ENCODE measurements at regions not wholly inside any gene's neighbourhood (a gene's known extent, or its start where the extent isn't known, plus 50 kb on each side); places are given as distances from the start of the nearest gene placed in this dataset.

GRCh38 chr2:13046557-13047165 lies 329.9 kb downstream of the TRIB2 start:
- peaks cover 27% of the 10 kb centered on the region for H3K27me3 Mint-ChIP-seq
- no peaks in the 10 kb centered on the region for H3K4me1 Mint-ChIP-seq (ENCODE audit: low read depth)

GRCh38 chr2:13050764-13051163 lies 334.0 kb downstream of the TRIB2 start:
- H3K27ac Mint-ChIP-seq: no peak overlapping the region
- H3K4me3 Mint-ChIP-seq: no peak overlapping the region
- H3K36me3 Mint-ChIP-seq: no peaks in the 10 kb centered on the region
- H3K4me1 Mint-ChIP-seq (ENCODE audit: low read depth): no peaks in the 10 kb centered on the region
- peaks cover 19% of the 10 kb centered on the region for H3K27me3 Mint-ChIP-seq
- no peaks in the 10 kb centered on the region for H3K9me3 Mint-ChIP-seq (ENCODE audit: low read depth)

More at GRCh38 chr2:13046557-13047165, 329.9 kb downstream of the TRIB2 start:
- Mint-ChIP-seq H3K27ac (no peak overlapping the region), H3K36me3 (peaks cover 2% of the 10 kb centered on the region), H3K9me3 (ENCODE audit: low read depth) (no peaks in the 10 kb centered on the region), H3K4me3 (no peak overlapping the region)

GRCh38 chr2:13052547-13052946 lies 335.8 kb downstream of the TRIB2 start:
- Mint-ChIP-seq H3K4me1 (ENCODE audit: low read depth) (no peaks in the 10 kb centered on the region), H3K9me3 (ENCODE audit: low read depth) (no peaks in the 10 kb centered on the region), H3K27me3 (peaks cover 21% of the 10 kb centered on the region), H3K36me3 (no peaks in the 10 kb centered on the region), H3K4me3 (no peak overlapping the region), H3K27ac (no peak overlapping the region)

- Mint-ChIP-seq H3K4me1 (ENCODE audit: low read depth) (no peaks in the 10 kb centered on the region), H3K9me3 (ENCODE audit: low read depth) (no peaks in the 10 kb centered on the region), H3K27ac (no peak overlapping the region), H3K27me3 (peaks cover 24% of the 10 kb centered on the region), H3K36me3 (no peaks in the 10 kb centered on the region), H3K4me3 (no peak overlapping the region)
Observed at GRCh38 chr2:13056259-13056843, 339.6 kb downstream of the TRIB2 start.

- Mint-ChIP-seq H3K27me3 (peaks cover 24% of the 10 kb centered on the region), H3K36me3 (no peaks in the 10 kb centered on the region)
Observed at GRCh38 chr2:13057671-13058070, 340.9 kb downstream of the TRIB2 start.

GRCh38 chr2:13066676-13067075 lies 349.9 kb downstream of the TRIB2 start:
- Mint-ChIP-seq H3K9me3 (ENCODE audit: low read depth) (no peaks in the 10 kb centered on the region), H3K4me3 (no peak overlapping the region), H3K36me3 (no peaks in the 10 kb centered on the region), H3K4me1 (ENCODE audit: low read depth) (no peaks in the 10 kb centered on the region), H3K27ac (no peak overlapping the region), H3K27me3 (peaks cover 20% of the 10 kb centered on the region)

More at GRCh38 chr2:13057671-13058070, 340.9 kb downstream of the TRIB2 start:
- Mint-ChIP-seq H3K9me3 (ENCODE audit: low read depth) (no peaks in the 10 kb centered on the region), H3K4me1 (ENCODE audit: low read depth) (no peaks in the 10 kb centered on the region), H3K4me3 (no peak overlapping the region), H3K27ac (no peak overlapping the region)

GRCh38 chr2:13067508-13067907 lies 350.8 kb downstream of the TRIB2 start:
- Mint-ChIP-seq H3K4me1 (ENCODE audit: low read depth) (no peaks in the 10 kb centered on the region), H3K4me3 (no peak overlapping the region), H3K9me3 (ENCODE audit: low read depth) (no peaks in the 10 kb centered on the region), H3K36me3 (no peaks in the 10 kb centered on the region), H3K27me3 (peaks cover 22% of the 10 kb centered on the region), H3K27ac (no peak overlapping the region)

GRCh38 chr2:13089971-13090370 lies 373.2 kb downstream of the TRIB2 start:
- no peak overlapping the region for H3K4me3 Mint-ChIP-seq
- H3K36me3 Mint-ChIP-seq: no peaks in the 10 kb centered on the region
- H3K27me3 Mint-ChIP-seq: peaks cover 27% of the 10 kb centered on the region
- no peak overlapping the region for H3K27ac Mint-ChIP-seq
- no peaks in the 10 kb centered on the region for H3K9me3 Mint-ChIP-seq (ENCODE audit: low read depth)
- no peaks in the 10 kb centered on the region for H3K4me1 Mint-ChIP-seq (ENCODE audit: low read depth)

- no peak overlapping the region for H3K4me3 Mint-ChIP-seq
- H3K27me3 Mint-ChIP-seq: peaks cover 31% of the 10 kb centered on the region
- H3K9me3 Mint-ChIP-seq (ENCODE audit: low read depth): no peaks in the 10 kb centered on the region
- no peaks in the 10 kb centered on the region for H3K36me3 Mint-ChIP-seq
- no peaks in the 10 kb centered on the region for H3K4me1 Mint-ChIP-seq (ENCODE audit: low read depth)
- no peak overlapping the region for H3K27ac Mint-ChIP-seq
Observed at GRCh38 chr2:13091455-13091854, 374.7 kb downstream of the TRIB2 start.

GRCh38 chr2:13091861-13092378 lies 375.2 kb downstream of the TRIB2 start:
- Mint-ChIP-seq H3K4me1 (ENCODE audit: low read depth) (no peaks in the 10 kb centered on the region), H3K9me3 (ENCODE audit: low read depth) (no peaks in the 10 kb centered on the region), H3K27me3 (peaks cover 32% of the 10 kb centered on the region), H3K27ac (no peak overlapping the region), H3K4me3 (no peak overlapping the region), H3K36me3 (no peaks in the 10 kb centered on the region)

- Mint-ChIP-seq H3K9me3 (ENCODE audit: low read depth) (peaks cover 3% of the 10 kb centered on the region), H3K27me3 (peaks cover 32% of the 10 kb centered on the region), H3K4me3 (no peak overlapping the region), H3K36me3 (no peaks in the 10 kb centered on the region), H3K4me1 (ENCODE audit: low read depth) (no peaks in the 10 kb centered on the region), H3K27ac (no peak overlapping the region)
Observed at GRCh38 chr2:13093416-13093991, 376.8 kb downstream of the TRIB2 start.

- Mint-ChIP-seq H3K9me3 (ENCODE audit: low read depth) (peaks cover 6% of the 10 kb centered on the region), H3K36me3 (no peaks in the 10 kb centered on the region), H3K4me1 (ENCODE audit: low read depth) (no peaks in the 10 kb centered on the region), H3K27ac (no peak overlapping the region), H3K4me3 (no peak overlapping the region), H3K27me3 (peaks cover 10% of the 10 kb centered on the region)
Observed at GRCh38 chr2:13102397-13103063, 385.8 kb downstream of the TRIB2 start.

GRCh38 chr2:13103151-13103550 lies 386.4 kb downstream of the TRIB2 start:
- Mint-ChIP-seq H3K36me3 (no peaks in the 10 kb centered on the region), H3K27ac (no peak overlapping the region), H3K27me3 (peaks cover 9% of the 10 kb centered on the region), H3K9me3 (ENCODE audit: low read depth) (peaks cover 6% of the 10 kb centered on the region), H3K4me3 (no peak overlapping the region), H3K4me1 (ENCODE audit: low read depth) (no peaks in the 10 kb centered on the region)

GRCh38 chr2:13103778-13104493 lies 387.2 kb downstream of the TRIB2 start:
- Mint-ChIP-seq H3K27ac (no peak overlapping the region), H3K36me3 (no peaks in the 10 kb centered on the region), H3K27me3 (peaks cover 3% of the 10 kb centered on the region), H3K4me1 (ENCODE audit: low read depth) (no peaks in the 10 kb centered on the region), H3K9me3 (ENCODE audit: low read depth) (no peaks in the 10 kb centered on the region), H3K4me3 (no peak overlapping the region)

GRCh38 chr2:13104723-13105122 lies 388.0 kb downstream of the TRIB2 start:
- Mint-ChIP-seq H3K36me3 (no peaks in the 10 kb centered on the region), H3K9me3 (ENCODE audit: low read depth) (no peaks in the 10 kb centered on the region), H3K27me3 (peaks cover 3% of the 10 kb centered on the region), H3K4me3 (no peak overlapping the region), H3K27ac (no peak overlapping the region), H3K4me1 (ENCODE audit: low read depth) (no peaks in the 10 kb centered on the region)

Data from activated naive CD8-positive, alpha-beta T cell (primary cell).